ENCODE measurements at regions not wholly inside any gene's neighbourhood (a gene's known extent, or its start where the extent isn't known, plus 50 kb on each side); places are given as distances from the start of the nearest gene placed in this dataset.

DNA sequence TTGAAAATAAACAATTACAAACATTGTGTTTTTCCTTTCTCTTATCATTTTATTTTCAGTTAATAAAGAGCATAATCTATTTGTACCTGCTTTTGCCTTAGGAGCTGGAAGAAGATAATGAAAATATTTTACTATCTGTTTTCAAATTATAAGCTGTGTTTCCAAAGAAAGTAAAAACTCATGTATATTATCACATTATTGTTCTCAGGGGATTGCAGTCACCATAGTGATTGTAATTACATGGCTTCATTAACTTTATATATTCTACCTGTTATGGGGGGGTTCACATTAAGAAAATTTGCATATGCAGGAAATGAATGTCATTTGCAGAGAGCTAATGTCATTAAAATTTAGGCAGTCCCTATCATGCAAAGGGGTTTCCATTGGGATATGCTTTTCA, 542.3 kb downstream of the NXPH1 start:
- no peak for TF ChIP-seq EZH2 (IDR thresholded peaks at IDR 0.05; ENCODE audit: low read depth)
- TF ChIP-seq, protein P1, sequence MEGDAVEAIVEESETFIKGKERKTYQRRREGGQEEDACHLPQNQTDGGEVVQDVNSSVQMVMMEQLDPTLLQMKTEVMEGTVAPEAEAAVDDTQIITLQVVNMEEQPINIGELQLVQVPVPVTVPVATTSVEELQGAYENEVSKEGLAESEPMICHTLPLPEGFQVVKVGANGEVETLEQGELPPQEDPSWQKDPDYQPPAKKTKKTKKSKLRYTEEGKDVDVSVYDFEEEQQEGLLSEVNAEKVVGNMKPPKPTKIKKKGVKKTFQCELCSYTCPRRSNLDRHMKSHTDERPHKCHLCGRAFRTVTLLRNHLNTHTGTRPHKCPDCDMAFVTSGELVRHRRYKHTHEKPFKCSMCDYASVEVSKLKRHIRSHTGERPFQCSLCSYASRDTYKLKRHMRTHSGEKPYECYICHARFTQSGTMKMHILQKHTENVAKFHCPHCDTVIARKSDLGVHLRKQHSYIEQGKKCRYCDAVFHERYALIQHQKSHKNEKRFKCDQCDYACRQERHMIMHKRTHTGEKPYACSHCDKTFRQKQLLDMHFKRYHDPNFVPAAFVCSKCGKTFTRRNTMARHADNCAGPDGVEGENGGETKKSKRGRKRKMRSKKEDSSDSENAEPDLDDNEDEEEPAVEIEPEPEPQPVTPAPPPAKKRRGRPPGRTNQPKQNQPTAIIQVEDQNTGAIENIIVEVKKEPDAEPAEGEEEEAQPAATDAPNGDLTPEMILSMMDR (conservative IDR thresholded peaks at IDR 0.05) = no peak
